Esophagus squamous epithelium (tissue), 4 donors: ENCODE measurements at regions not wholly inside any gene's neighbourhood (a gene's known extent, or its start where the extent isn't known, plus 50 kb on each side); places are given as distances from the start of the nearest gene placed in this dataset.

ENCODE experiments used
- CTCF ChIP-seq, 6 experiments: fragments of 450-650 bp in 4 of 6; fragments of 200-600 bp in 2 of 6; sonication (generic) in 2 of 6; IDR thresholded peaks; one replicate each; pipeline ENCODE4 v1.5.1; 2016 to 2019; ENCODE audit warnings: antibody characterized with exemption in 6 of 6, mild to moderate bottlenecking in 4 of 6, moderate library complexity in 4 of 6
- POLR2A ChIP-seq, 4 donors: fragments of 450-650 bp; IDR thresholded peaks; one replicate each; pipeline ENCODE4 v1.6.1; 2017; ENCODE audit warnings: antibody characterized with exemption in 4 of 4, mild to moderate bottlenecking in 4 of 4, moderate library complexity in 3 of 4

GRCh38 chr1:98387701-98388100 lies 273.8 kb upstream of the SNX7 start:
- TF ChIP-seq CTCF (IDR thresholded peaks at IDR 0.05) (no peak), POLR2A (IDR thresholded peaks at IDR 0.05) (no peak)
